Glutamatergic neuron (in vitro differentiated cells): ENCODE measurements at regions not wholly inside any gene's neighbourhood (a gene's known extent, or its start where the extent isn't known, plus 50 kb on each side); places are given as distances from the start of the nearest gene placed in this dataset.

Experiments
- DNase-seq: peaks from one replicate; pipeline ENCODE4 v3.0.0; 2022
- H3K27ac Mint-ChIP-seq: one replicate; pipeline ENCODE4 v1.8.0; 2020; ENCODE audit warnings: mild to moderate bottlenecking, mixed read lengths, inconsistent platforms; ENCODE audit not compliant: unreplicated experiment
- H3K27me3 Mint-ChIP-seq: one replicate; pipeline ENCODE4 v1.8.0; 2020; ENCODE audit warnings: mild to moderate bottlenecking, moderate library complexity, mixed read lengths, inconsistent platforms; ENCODE audit not compliant: unreplicated experiment
- H3K36me3 Mint-ChIP-seq: one replicate; pipeline ENCODE4 v1.8.0; 2020; ENCODE audit warnings: mild to moderate bottlenecking, mixed read lengths, inconsistent platforms; ENCODE audit not compliant: unreplicated experiment
- H3K4me1 Mint-ChIP-seq: one replicate; pipeline ENCODE4 v1.8.0; 2020; ENCODE audit warnings: mild to moderate bottlenecking, low read depth, mixed read lengths, inconsistent platforms; ENCODE audit not compliant: unreplicated experiment
- H3K4me3 Mint-ChIP-seq: one replicate; pipeline ENCODE4 v1.8.0; 2020; ENCODE audit warnings: mild to moderate bottlenecking, mixed read lengths, inconsistent platforms; ENCODE audit not compliant: unreplicated experiment
- H3K9me3 Mint-ChIP-seq: one replicate; pipeline ENCODE4 v1.8.0; 2020; ENCODE audit warnings: mild to moderate bottlenecking, moderate library complexity, mixed read lengths, inconsistent platforms; ENCODE audit not compliant: unreplicated experiment
- CTCF ChIP-seq: fragments of 200-600 bp; sonication (generic); IDR thresholded peaks from one replicate; pipeline ENCODE4 v1.5.0; 2021; ENCODE audit not compliant: partially characterized antibody, unreplicated experiment

- no peaks in the 10 kb centered on the region for H3K4me1 Mint-ChIP-seq
- no peak for TF ChIP-seq CTCF
- H3K27ac Mint-ChIP-seq: no peak overlapping the region
- no peak for DNase-seq
- H3K4me3 Mint-ChIP-seq: no peak overlapping the region
- H3K27me3 Mint-ChIP-seq: no peaks in the 10 kb centered on the region
- no peaks in the 10 kb centered on the region for H3K36me3 Mint-ChIP-seq
- H3K9me3 Mint-ChIP-seq: no peaks in the 10 kb centered on the region
These were observed 268.4 kb downstream of the IRS1 start for GRCh38 chr2:226531061-226531810.

DNA sequence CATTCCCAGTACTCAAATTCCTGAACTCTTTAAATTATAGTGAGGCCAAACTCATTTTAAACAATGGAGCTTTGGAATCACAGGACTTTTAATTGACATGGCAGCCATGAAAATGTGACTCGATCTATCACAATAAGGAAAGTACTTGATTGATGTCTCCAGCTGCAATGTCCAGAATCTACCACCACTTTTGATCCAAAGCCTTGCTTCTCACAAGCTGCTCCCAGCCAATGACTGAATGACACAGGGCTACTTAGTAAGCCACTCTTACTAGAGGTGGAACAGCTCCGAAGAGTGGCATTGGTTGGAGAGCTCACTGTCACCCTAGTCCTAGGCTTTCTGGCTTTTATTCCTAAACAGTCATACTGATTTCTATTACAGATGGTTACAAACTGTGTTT, 270.1 kb downstream of the IRS1 start:
- no peaks in the 10 kb centered on the region for H3K36me3 Mint-ChIP-seq
- no peaks in the 10 kb centered on the region for H3K27me3 Mint-ChIP-seq
- TF ChIP-seq CTCF: no peak
- H3K9me3 Mint-ChIP-seq: no peaks in the 10 kb centered on the region
- no peaks in the 10 kb centered on the region for H3K4me1 Mint-ChIP-seq
- no peak for DNase-seq
- no peak overlapping the region for H3K4me3 Mint-ChIP-seq
- H3K27ac Mint-ChIP-seq: no peak overlapping the region

- DNase-seq: no peak
- Mint-ChIP-seq H3K27me3 (no peaks in the 10 kb centered on the region), H3K4me1 (no peaks in the 10 kb centered on the region), H3K4me3 (no peak overlapping the region), H3K9me3 (no peaks in the 10 kb centered on the region), H3K27ac (no peak overlapping the region), H3K36me3 (no peaks in the 10 kb centered on the region)
- TF ChIP-seq CTCF: no peak
These were observed 272.9 kb downstream of the IRS1 start for GRCh38 chr2:226526716-226527115.

- Mint-ChIP-seq H3K4me1 (no peaks in the 10 kb centered on the region), H3K9me3 (no peaks in the 10 kb centered on the region), H3K27me3 (no peaks in the 10 kb centered on the region), H3K36me3 (no peaks in the 10 kb centered on the region), H3K27ac (no peak overlapping the region), H3K4me3 (no peak overlapping the region)
- no peak for DNase-seq
- TF ChIP-seq CTCF: no peak
These were observed 275.2 kb downstream of the IRS1 start for GRCh38 chr2:226524381-226524843.

DNA sequence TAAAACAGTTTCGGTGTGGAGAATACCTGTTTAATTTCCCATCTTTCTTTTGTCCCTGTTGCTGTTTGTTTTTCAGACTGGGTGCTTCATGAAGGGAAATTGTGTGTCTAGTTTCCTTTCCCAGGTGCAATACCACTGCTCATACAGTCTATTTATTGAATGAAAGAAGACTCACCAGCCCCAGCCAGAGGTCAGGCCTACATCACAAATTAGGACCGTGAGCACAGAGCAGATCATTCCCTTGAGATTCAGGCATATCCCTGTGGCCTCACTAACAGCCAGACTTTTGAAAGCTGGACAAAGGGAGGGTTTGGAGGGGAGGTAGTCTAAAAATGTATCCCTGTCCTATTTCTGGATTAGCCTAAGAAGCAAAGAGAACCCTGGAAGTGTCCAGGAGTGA, 278.9 kb downstream of the IRS1 start:
- Mint-ChIP-seq H3K4me1 (peaks cover 5% of the 10 kb centered on the region), H3K36me3 (no peaks in the 10 kb centered on the region), H3K4me3 (no peak overlapping the region), H3K9me3 (no peaks in the 10 kb centered on the region), H3K27me3 (no peaks in the 10 kb centered on the region), H3K27ac (no peak overlapping the region)
- no peak for DNase-seq
- no peak for TF ChIP-seq CTCF
